HCT116 (cell line): ENCODE measurements at regions not wholly inside any gene's neighbourhood (a gene's known extent, or its start where the extent isn't known, plus 50 kb on each side); places are given as distances from the start of the nearest gene placed in this dataset.

Experiments
- ATAC-seq: fragments of 200-7000 bp; cut with Tn5 transposase; 2 replicates; pipeline ENCODE4 v1.9.1; 2020; ENCODE audit warnings: mild to moderate bottlenecking, moderate library complexity
- BruUV-seq: library from RNA; stranded (reverse); fragments of 400-500 nt; replicated peaks from 2 replicates; lab custom pipeline; 2021; lab: Mats Ljungman, UMichigan
- CTCF ChIA-PET: fragments of 300-600 bp; sonication (Branson Sonifier 250); formaldehyde crosslinking; loops from one replicate; lab custom pipeline; 2021; ENCODE audit warnings: antibody characterized with exemption; lab: Charles Lee
- POLR2A ChIA-PET: fragments of 300-600, 350-600 bp; sonication (Branson Sonifier 250); formaldehyde crosslinking; loops from one replicate; lab custom pipeline; 2021; ENCODE audit warnings: antibody characterized with exemption; lab: Charles Lee
- RAD21 ChIA-PET, 2 experiments: fragments of 300-600 bp; sonication (Branson Sonifier 250); formaldehyde crosslinking; loops; one replicate each; lab custom pipeline; 2023; ENCODE audit warnings: low total read pairs in 2 of 2; ENCODE audit not compliant: uncharacterized antibody in 2 of 2, unreplicated experiment in 2 of 2, low non-redundant PET in 1 of 2; lab: Charles Lee
- DNase-seq: peaks from one replicate; pipeline ENCODE4 v3.0.0-alpha.2; 2010; ENCODE audit warnings: low read depth, low spot score
- H2AFZ ChIP-seq: fragments of 200-600 bp; shearing (Covaris generic), sonication (generic); 2 replicates; pipeline ENCODE4 v1.6.1; 2017; ENCODE audit warnings: low read depth, mixed run types, mixed read lengths, antibody characterized with exemption, low read length; ENCODE audit not compliant: poor library complexity, severe bottlenecking
- H3K27ac ChIP-seq: 2 replicates; pipeline ENCODE4 v1.5.1; 2012; ENCODE audit warnings: low read depth, low read length
- H3K27me3 ChIP-seq: fragments of 200-600 bp; sonication (generic); 2 replicates; pipeline ENCODE4 v1.6.1; 2016; ENCODE audit warnings: mixed run types, low read length, mixed read lengths; ENCODE audit not compliant: insufficient read depth
- H3K36me3 ChIP-seq, 2 experiments: fragments of 200-500 bp in 1 of 2; fragments of 200-600 bp in 1 of 2; sonication (Bioruptor generic) in 1 of 2; sonication (generic) in 1 of 2; 2 replicates each; pipeline versions ENCODE4 v1.5.1 to v1.6.1; 2014 to 2016; ENCODE audit warnings: low read length in 2 of 2, inconsistent platforms in 1 of 2, mixed read lengths in 1 of 2, mixed run types in 1 of 2; ENCODE audit not compliant: insufficient read depth in 2 of 2, control insufficient read depth in 1 of 2
- H3K4me1 ChIP-seq, 2 experiments: fragments of 200-600 bp in 1 of 2; sonication (generic) in 1 of 2; 2 replicates each; pipeline versions ENCODE4 v1.5.1 to v1.6.1; 2012 to 2017; ENCODE audit warnings: low read length in 2 of 2, inconsistent platforms in 1 of 2, mild to moderate bottlenecking in 1 of 2, mixed read lengths in 1 of 2, mixed run types in 1 of 2, moderate library complexity in 1 of 2; ENCODE audit not compliant: insufficient read depth in 2 of 2, control insufficient read depth in 1 of 2
- H3K4me2 ChIP-seq: fragments of 200-600 bp; sonication (generic); 2 replicates; pipeline ENCODE4 v1.6.1; 2017; ENCODE audit warnings: mixed run types, low read length, mixed read lengths
- H3K4me3 ChIP-seq, 2 experiments: fragments of 200-600 bp in 1 of 2; sonication (generic) in 1 of 2; replicated peaks in 1 of 2; 2 replicates each; pipeline ENCODE4 v1.5.1; 2011 to 2016; ENCODE audit warnings: low read length in 2 of 2, control low read depth in 1 of 2, low read depth in 1 of 2, mild to moderate bottlenecking in 1 of 2, mixed read lengths in 1 of 2, mixed run types in 1 of 2
- H3K79me2 ChIP-seq: fragments of 200-600 bp; sonication (generic); 2 replicates; pipeline ENCODE4 v1.6.1; 2017; ENCODE audit warnings: mild to moderate bottlenecking, mixed run types, low read length, moderate library complexity, mixed read lengths; ENCODE audit not compliant: insufficient read depth
- H3K9ac ChIP-seq: fragments of 200-600 bp; sonication (generic); 2 replicates; pipeline ENCODE4 v1.6.1; 2016; ENCODE audit warnings: low read length, mixed read lengths
- H3K9me2 ChIP-seq: fragments of 200-600 bp; sonication (generic), shearing (Covaris generic); 2 replicates; pipeline ENCODE4 v1.6.1; 2017; ENCODE audit warnings: mixed run types, mild to moderate bottlenecking, moderate library complexity; ENCODE audit not compliant: insufficient read depth
- H3K9me3 ChIP-seq, 2 experiments: fragments of 200-500 bp in 1 of 2; fragments of 200-600 bp in 1 of 2; sonication (Bioruptor generic) in 1 of 2; sonication (generic) in 1 of 2; 2 replicates each; pipeline ENCODE4 v1.6.1; 2014 to 2017; ENCODE audit warnings: low read length in 2 of 2, mixed read lengths in 2 of 2, inconsistent platforms in 1 of 2, low read depth in 1 of 2, mild to moderate bottlenecking in 1 of 2, mixed run types in 1 of 2, moderate library complexity in 1 of 2; ENCODE audit not compliant: control insufficient read depth in 1 of 2, insufficient read depth in 1 of 2
- H4K20me1 ChIP-seq: fragments of 200-600 bp; sonication (generic), shearing (Covaris generic); 2 replicates; pipeline ENCODE4 v1.6.1; 2017; ENCODE audit warnings: mixed run types, mild to moderate bottlenecking, moderate library complexity; ENCODE audit not compliant: insufficient read depth
- CEBPB ChIP-seq: IDR thresholded peaks from 2 replicates; pipeline ENCODE4 v1.6.1; 2012; ENCODE audit warnings: low read depth
- ELF1 ChIP-seq: IDR thresholded peaks from 2 replicates; pipeline ENCODE4 v1.6.1; 2012; ENCODE audit warnings: low read depth, borderline replicate concordance
- POLR2A ChIP-seq: IDR thresholded peaks from 2 replicates; pipeline ENCODE4 v1.7.0; 2011; ENCODE audit warnings: borderline replicate concordance; ENCODE audit not compliant: insufficient read depth, insufficient read length; ENCODE audit errors: extremely low read depth
- SP1 ChIP-seq: IDR thresholded peaks from 2 replicates; pipeline ENCODE4 v1.6.1; 2012; ENCODE audit warnings: low read depth
- intact Hi-C: fragments of 100-400 bp; cut with micrococcal nuclease; formaldehyde crosslinking; loops from 2 replicates; pipeline ENCODE4 v1.10.0; 2022
- TF ChIP-seq, protein P1 (sequence below): IDR thresholded peaks from 2 replicates; pipeline ENCODE4 v1.6.1; 2011; ENCODE audit warnings: mild to moderate bottlenecking, low read length, moderate library complexity; ENCODE audit not compliant: insufficient replicate concordance; ENCODE audit errors: extremely low read depth

DNA sequence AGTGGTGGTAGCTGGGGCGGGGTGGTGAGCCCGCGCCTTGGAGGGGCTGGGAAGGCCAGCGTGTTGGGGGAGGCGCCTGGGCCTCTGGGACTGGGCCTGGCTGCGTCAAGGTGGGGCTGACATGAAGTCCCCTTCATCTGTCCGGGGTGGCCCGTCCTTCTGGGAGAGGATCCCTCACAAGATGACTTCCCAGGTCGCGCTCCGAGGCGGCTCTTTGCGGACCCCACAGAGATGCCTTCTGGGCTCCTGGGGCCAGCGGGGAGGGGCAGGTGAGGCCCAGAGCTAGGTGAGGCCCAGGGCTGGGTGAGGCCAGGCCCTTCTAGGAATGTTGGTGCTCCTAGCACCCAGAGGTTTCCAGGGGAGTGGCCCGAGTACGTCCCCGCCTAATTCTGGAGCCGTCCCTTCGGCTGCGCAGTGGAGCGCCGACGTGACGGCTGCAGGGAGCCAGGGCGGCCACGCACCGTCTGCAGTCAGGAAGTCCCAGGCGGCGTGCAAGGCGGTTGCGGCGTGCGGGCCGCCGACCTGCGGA, 58.2 kb upstream of the NUPR2 start:
- Histone ChIP-seq H3K9me3 (no peaks in the 10 kb centered on the region), H3K4me2 (no peak overlapping the region), H3K27ac (no peak overlapping the region), H2AFZ (no peak overlapping the region), H3K79me2 (no peaks in the 10 kb centered on the region), H4K20me1 (no peaks in the 10 kb centered on the region), H3K36me3 (no peaks in the 10 kb centered on the region), H3K9ac (no peak overlapping the region), H3K4me3 (no peak overlapping the region), H3K27me3 (no peaks in the 10 kb centered on the region; the same call in 1 of the 2 replicates), H3K9me2 (no peaks in the 10 kb centered on the region), H3K4me1 (no peaks in the 10 kb centered on the region)
- TF ChIP-seq, protein P1, sequence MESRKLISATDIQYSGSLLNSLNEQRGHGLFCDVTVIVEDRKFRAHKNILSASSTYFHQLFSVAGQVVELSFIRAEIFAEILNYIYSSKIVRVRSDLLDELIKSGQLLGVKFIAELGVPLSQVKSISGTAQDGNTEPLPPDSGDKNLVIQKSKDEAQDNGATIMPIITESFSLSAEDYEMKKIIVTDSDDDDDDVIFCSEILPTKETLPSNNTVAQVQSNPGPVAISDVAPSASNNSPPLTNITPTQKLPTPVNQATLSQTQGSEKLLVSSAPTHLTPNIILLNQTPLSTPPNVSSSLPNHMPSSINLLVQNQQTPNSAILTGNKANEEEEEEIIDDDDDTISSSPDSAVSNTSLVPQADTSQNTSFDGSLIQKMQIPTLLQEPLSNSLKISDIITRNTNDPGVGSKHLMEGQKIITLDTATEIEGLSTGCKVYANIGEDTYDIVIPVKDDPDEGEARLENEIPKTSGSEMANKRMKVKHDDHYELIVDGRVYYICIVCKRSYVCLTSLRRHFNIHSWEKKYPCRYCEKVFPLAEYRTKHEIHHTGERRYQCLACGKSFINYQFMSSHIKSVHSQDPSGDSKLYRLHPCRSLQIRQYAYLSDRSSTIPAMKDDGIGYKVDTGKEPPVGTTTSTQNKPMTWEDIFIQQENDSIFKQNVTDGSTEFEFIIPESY, result no peak
- TF ChIP-seq SP1, result no peak
- TF ChIP-seq POLR2A, result no peak
- no peak for TF ChIP-seq CEBPB
- no peak for TF ChIP-seq ELF1
- no TSS peak for BruUV-seq
- intact Hi-C loops, result no loop called here
- ChIA-PET POLR2A (no interaction called here), RAD21 (no interaction called here), CTCF (no interaction called here)
- no peak for DNase-seq
- ATAC-seq, result no peak
